Loucy (cell line): ENCODE measurements at regions not wholly inside any gene's neighbourhood (a gene's known extent, or its start where the extent isn't known, plus 50 kb on each side); places are given as distances from the start of the nearest gene placed in this dataset.
"Not testable (repeated sequence)": the region's sequence is repeated elsewhere in the genome, so short reads cannot be mapped to it uniquely, and the experiment has no call there.

Experiments
- CTCF ChIP-seq: fragments of 200-600 bp; sonication (generic); conservative IDR thresholded peaks from 2 replicates; pipeline ENCODE4 v1.5.1; 2014; ENCODE audit warnings: mild to moderate bottlenecking, antibody characterized with exemption, low read length
- EZH2phosphoT487 ChIP-seq: fragments of 200-600 bp; IDR thresholded peaks from 2 replicates; pipeline ENCODE4 v1.6.1; 2018; ENCODE audit warnings: antibody characterized with exemption, mild to moderate bottlenecking, moderate library complexity, borderline replicate concordance

DNA sequence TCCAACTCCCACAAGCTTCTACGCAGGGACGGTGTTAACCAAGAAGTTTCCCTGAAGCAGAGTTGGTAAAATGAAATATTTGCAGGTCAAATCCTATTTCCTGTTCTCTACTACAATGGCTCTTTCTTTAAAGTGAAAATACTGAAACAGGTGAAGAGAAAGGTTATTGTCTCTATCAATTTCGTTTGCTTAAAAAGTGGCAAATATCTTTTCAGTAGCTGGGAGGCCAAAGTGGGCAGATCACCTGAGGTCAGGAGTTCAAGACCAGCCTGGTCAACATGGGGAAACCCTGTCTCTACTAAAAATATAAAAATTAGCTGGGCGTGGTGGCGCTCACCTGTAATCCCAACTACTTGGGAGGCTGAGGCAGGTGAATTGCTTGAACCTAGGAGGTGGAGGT is 134.2 kb upstream of the TPM1 start:
- not testable (repeated sequence) for TF ChIP-seq CTCF, EZH2phosphoT487
